ENCODE measurements at regions not wholly inside any gene's neighbourhood (a gene's known extent, or its start where the extent isn't known, plus 50 kb on each side); places are given as distances from the start of the nearest gene placed in this dataset.

DNA sequence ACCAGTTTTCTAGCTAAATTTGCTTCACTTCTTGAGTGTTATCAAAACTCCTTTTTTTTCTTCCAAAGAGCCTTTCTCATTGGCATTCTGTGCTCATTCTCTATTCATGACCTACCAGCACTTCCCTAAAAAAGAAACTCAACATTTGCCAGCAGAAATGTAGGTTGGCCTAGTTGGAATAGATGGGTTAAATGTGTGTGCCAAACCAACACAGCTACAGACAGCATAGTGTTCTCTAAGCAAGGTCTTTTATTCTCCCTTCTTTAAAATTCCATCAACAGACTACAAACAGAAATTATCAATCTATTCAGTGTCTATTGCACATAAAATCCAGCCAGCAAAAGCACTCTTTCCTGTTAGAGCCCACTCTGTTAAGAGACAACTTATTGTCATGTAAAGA lies 255.8 kb upstream of the PUM3 start:
- TF ChIP-seq, protein P1, sequence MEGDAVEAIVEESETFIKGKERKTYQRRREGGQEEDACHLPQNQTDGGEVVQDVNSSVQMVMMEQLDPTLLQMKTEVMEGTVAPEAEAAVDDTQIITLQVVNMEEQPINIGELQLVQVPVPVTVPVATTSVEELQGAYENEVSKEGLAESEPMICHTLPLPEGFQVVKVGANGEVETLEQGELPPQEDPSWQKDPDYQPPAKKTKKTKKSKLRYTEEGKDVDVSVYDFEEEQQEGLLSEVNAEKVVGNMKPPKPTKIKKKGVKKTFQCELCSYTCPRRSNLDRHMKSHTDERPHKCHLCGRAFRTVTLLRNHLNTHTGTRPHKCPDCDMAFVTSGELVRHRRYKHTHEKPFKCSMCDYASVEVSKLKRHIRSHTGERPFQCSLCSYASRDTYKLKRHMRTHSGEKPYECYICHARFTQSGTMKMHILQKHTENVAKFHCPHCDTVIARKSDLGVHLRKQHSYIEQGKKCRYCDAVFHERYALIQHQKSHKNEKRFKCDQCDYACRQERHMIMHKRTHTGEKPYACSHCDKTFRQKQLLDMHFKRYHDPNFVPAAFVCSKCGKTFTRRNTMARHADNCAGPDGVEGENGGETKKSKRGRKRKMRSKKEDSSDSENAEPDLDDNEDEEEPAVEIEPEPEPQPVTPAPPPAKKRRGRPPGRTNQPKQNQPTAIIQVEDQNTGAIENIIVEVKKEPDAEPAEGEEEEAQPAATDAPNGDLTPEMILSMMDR (IDR thresholded peaks at IDR 0.05): no peak
- TF ChIP-seq POLR2AphosphoS5 (IDR thresholded peaks at IDR 0.05): no peak
